Stimulated activated CD4-positive, alpha-beta T cell treated with anti-CD3 and anti-CD28 coated beads, Interleukin-15, amount 100 ng/mL, for 24 hours (primary cell): ENCODE measurements at regions not wholly inside any gene's neighbourhood (a gene's known extent, or its start where the extent isn't known, plus 50 kb on each side); places are given as distances from the start of the nearest gene placed in this dataset.

Experiments
- DNase-seq: peaks from one replicate; pipeline ENCODE4 v3.0.0-alpha.2; 2020

DNA sequence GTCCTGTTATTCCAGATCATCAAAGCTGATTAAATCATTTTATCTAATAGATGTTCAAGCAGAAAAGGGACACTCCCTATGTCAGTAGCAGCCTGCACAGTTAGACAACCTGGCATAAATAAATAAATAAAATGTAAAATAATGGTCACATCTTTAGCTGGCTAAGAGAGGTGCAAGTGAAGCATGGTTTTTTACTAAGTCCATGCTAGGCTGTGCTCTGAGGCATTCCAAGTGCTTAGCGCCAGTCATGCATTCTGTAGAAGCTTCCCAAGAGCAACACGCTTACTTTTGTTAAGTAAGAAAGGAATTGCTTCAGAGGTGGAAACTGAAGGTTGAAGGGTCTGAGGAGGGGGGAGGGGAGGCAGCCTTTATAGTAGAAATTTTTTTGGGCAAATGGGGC, 351.2 kb downstream of the CDH2 start:
- DNase-seq = no peak

GRCh38 chr18:27824841-27825681, 351.9 kb downstream of the CDH2 start:
- DNase-seq = no peak

GRCh38 chr18:27824275-27824674, 352.7 kb downstream of the CDH2 start:
- DNase-seq = no peak

DNA sequence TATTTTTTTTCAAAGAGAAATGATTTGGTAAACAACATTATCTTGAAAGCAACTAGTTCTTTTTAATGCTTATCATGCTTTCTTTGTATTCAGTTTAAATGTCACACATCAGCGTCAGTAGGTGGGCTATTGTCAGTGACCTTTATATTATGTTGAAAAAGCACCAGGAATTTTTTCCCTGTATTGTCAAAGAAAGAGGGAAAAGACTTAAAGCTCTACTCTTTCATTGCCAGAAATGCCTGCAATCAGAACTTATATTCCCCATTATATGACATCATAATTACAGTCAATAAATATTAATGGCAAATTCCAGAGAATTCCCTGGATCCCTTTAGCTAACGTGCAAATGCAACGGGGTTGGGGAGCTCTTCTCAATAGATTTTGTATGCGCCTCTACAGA, 353.9 kb downstream of the CDH2 start:
- no peak for DNase-seq

DNA sequence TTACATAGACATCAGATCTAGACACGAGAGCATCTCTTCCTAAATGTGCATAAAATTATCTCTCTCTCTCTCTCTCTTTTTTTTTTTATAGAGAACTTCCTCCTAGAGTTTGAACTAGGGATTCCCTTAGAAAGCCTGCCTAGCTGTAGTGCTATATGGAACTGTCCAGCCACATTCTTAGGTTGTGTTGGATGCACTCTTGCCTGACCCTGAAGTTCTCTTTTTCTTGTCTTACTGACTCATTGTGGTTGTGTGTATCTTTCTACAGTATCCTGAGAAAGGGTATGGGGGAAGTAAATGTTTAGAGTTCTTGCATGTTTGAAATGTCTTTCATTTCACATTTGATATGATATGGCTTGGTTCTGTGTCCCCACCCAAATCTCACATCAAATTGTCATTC, 368.2 kb downstream of the CDH2 start:
- no peak for DNase-seq

- DNase-seq = no peak
These were observed 373.0 kb downstream of the CDH2 start for GRCh38 chr18:27803957-27804356.

- DNase-seq = no peak
These were observed 379.4 kb downstream of the CDH2 start for GRCh38 chr18:27797484-27797883.

DNA sequence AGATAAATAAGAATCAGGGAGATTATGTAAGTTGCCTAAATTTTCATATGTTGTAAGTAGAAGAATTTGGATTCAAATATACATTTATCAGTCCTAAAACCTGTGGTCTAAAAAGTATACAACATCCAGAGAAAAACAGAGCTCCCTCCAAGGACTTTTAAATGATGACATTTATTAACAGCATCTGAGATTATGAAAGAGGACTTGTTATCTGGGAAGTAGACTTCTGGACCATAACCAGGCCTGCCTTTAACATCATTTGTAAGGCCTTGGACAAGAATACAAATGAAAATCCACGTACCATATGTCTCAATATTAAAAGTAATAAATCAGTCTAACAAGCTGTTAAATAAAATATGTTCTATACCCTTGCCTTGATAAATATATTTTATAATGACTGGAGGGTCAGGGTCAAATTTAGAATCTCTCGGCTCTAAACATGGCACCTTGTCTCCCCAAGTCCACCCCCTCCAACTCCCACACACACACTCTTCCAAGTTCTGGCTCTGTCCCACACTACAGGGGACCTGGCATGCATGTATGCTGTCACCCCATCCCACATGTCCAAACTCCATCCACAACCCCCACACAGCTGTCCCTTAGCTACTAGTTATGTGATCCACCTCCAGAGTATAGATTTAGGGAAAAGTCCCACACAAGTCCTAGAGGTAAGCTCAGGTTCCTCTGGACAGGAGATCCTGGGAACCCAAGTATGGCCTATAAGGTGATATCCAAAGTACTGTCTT, 382.6 kb downstream of the CDH2 start:
- DNase-seq = no peak

DNA sequence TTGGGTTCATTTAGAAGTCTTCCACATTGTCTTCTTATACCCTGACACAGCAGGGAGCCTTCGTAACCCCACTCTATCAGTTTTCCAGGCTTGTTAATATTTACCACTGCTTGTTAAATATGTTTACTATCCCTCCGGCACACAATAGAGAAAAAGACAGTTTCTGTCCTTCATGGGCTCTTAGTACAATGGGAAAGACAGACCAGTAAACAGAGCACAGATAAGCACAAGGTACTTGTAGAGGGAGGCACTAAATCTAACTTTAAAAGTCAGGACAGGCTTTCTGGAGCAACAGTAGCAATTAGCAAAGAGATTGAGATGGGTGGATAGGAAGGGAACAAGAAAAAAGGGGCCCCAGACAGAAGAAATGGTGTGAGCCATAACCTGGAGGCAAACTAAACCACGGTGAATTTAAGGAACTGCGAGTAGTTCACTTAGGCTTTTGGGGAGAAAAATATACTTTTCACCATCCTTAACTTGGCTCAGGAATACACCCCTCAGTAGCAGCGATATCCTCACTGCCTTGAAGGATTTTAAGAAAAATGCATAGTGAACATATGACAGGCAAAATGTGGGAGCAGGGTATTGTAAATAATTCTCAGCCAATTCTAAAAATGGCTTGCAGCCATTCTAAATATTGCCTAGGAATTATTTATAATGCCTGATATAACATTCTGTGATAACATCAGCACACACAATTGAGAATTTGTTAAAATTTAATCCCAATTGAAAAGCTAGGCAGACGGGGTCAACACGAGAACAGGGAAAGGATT, 383.7 kb downstream of the CDH2 start:
- DNase-seq = no peak

DNA sequence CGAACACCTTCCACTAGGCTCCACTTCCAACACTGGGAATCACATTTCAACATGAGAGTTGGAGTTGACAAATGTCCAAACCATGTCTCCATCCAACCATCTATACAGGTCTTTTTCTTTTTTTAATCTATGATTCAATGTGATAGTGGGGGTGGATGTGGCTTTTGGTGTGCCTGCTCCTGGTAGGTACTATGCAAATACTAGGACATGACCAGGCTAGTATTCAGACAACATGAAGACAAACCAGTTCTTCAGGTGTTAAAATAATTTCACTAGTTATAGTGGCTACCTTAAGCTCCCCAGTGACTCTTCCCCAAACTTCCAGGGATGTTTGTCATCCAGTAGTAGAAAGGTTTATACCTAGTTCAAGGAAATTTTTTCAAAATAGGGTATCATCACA, 387.5 kb downstream of the CDH2 start:
- no peak for DNase-seq

GRCh38 chr18:27787547-27787946, 389.4 kb downstream of the CDH2 start:
- no peak for DNase-seq

DNA sequence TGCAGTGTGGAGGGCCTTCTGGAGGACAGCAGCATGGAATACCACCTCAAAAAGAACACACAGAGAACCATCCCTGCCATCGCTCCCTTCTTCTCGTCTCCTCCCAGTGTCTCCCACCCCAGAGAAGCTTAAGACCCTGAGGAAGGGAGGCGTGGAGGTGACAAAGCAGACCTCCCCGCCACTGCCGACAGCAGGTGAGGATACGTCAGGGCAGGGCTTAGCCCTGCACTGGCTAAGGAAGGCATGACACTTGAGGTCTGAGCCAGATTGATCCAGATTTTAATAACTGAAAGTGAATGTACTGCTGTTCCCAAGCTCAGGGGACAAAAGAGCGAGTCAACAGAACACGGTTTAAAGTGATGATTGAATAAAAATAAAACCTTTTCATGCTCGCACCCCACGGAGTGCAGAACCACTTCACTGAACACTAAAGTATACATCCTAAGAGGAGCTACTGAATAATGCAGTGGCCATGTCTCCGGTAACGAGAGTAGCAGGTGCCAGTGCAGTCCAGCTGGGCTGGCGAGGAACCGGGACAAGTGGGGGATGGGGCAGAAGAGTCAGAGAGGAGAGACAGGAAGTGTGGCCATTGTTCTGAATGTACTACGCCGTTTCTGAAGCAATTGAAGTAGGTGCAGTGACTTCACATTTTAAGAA, 391.0 kb downstream of the CDH2 start:
- no peak for DNase-seq

GRCh38 chr18:27780061-27780745, 396.7 kb downstream of the CDH2 start:
- no peak for DNase-seq

- no peak for DNase-seq
These were observed 398.0 kb downstream of the CDH2 start for GRCh38 chr18:27778925-27779324.

GRCh38 chr18:27778441-27778840, 398.5 kb downstream of the CDH2 start:
- no peak for DNase-seq

DNA sequence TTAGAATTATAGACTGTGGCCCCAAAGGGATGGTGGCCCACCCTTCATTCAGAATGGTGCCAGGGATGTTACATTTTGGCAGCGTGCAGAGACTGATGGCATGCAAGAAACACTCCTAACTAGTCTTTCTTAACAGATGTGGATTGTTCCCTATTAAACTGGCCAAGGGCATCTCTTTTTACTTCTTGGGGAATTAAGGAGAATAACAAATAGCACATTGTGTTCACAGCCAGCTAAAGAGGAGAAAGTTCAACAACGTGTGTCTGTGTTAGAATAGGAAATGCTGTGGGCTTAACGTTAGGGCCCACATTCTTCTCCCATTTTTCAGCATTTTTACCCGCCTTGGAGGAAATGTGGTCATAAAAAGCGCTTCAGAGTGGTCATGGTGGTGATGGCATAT, 404.8 kb downstream of the CDH2 start:
- no peak for DNase-seq

- DNase-seq = no peak
These were observed 405.4 kb downstream of the CDH2 start for GRCh38 chr18:27771571-27771970.

DNA sequence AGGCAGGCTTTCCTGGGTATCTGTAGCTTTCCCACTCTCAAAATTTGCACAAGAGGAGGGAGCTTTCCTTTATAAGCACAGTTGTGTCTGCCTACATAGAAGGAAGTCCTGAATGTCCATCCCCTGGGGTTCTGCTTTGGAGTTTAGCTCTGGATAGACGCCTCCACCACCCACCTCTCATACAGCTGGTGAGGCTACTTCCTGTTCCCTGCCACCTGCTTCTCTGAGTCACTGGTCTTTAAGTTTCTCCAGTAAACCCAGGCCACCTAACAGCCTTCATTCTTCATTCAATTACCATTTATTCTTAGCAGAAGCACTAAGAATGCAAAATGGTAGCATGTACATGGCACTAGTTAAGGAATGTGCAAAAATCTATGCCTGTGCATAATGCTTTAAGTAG, 407.8 kb downstream of the CDH2 start:
- DNase-seq = no peak

- DNase-seq = no peak
These were observed 413.0 kb downstream of the CDH2 start for GRCh38 chr18:27763936-27764335.

GRCh38 chr18:27763341-27763740, 413.6 kb downstream of the CDH2 start:
- DNase-seq = no peak

DNA sequence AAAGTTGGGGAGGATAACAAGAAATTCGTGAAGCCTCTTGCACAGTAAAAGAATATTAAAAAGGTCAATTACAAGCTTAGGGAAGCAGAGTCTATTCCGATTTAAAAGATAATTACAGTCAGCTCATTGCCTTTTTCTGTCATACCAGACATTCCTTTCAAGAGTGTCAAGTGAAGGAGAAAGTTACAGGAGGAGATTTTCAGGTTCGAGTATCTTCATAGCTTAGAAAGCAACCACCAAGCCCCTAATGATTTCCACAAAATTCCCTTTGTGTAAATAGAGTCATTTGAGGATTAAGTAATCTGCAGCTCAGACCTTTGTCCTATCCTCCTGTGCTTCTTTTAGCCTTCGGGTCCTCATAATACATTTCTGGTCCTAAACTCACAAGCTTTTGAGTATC, 414.9 kb downstream of the CDH2 start:
- DNase-seq = no peak

DNA sequence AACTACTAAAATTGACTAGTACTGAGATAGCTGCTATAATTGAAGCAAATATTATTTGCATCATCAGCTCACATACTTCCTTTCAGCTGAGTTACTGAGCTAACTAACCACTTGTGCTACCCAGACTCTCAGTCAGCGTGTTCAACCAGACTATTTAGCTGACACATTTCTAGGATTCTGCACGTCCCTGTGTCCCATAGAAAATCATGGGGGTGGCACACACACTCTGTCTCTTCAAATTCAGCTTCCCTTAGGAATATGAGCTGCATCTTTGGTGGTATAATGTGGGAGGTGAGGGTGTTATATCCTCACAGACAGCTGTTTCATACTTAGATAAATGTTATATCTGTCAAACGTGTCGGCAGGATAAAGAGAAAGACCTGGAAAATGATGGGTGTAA, 424.0 kb downstream of the CDH2 start:
- no peak for DNase-seq

DNA sequence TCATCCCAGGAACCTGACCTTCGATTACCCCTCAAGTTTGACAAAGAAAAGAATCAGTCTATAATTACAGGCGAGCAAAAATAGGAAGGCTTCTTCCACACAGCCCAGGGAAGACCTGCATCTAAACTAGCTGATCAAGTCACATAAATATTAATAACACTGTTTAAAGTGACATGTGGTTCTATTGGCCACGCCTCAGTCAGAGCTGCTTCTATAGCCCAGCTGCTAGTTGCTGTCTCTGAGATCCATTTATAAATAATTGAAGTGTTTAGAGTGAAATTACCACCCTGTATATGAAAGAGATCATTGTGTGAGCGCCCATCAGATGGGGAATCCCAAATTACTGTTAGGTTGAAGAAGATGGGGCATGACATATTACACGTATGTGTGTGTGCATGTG, 426.0 kb downstream of the CDH2 start:
- DNase-seq = no peak
